PC-9 (cell line): ENCODE measurements at regions not wholly inside any gene's neighbourhood (a gene's known extent, or its start where the extent isn't known, plus 50 kb on each side); places are given as distances from the start of the nearest gene placed in this dataset.

Source experiments
- BruUV-seq: library from RNA; stranded (reverse); fragments of 400-500 nt; replicated peaks from 2 replicates; lab custom pipeline; 2021; lab: Mats Ljungman, UMichigan
- CTCF ChIA-PET: fragments of 300-600 bp; sonication (Branson Sonifier 250); formaldehyde crosslinking; loops from one replicate; lab custom pipeline; 2022; ENCODE audit warnings: antibody characterized with exemption; lab: Charles Lee
- POLR2A ChIA-PET: fragments of 300-600 bp; sonication (Branson Sonifier 250); formaldehyde crosslinking; loops from one replicate; lab custom pipeline; 2022; ENCODE audit warnings: antibody characterized with exemption; ENCODE audit not compliant: unreplicated experiment; lab: Charles Lee
- DNase-seq, 2 experiments: peaks; one replicate each; pipeline versions ENCODE4 v3.0.0 to v3.0.0-alpha.2; 2015 to 2022; ENCODE audit warnings: mixed read lengths in 1 of 2
- H2AFZ ChIP-seq: fragments of 200-600 bp; sonication (generic); 2 replicates; pipeline ENCODE4 v1.8.1; 2017; ENCODE audit warnings: antibody characterized with exemption
- H3F3A ChIP-seq: fragments of 200-600 bp; sonication (generic); 2 replicates; pipeline ENCODE4 v1.8.1; 2017; ENCODE audit warnings: antibody characterized with exemption, mild to moderate bottlenecking, low read depth; ENCODE audit not compliant: insufficient read depth
- H3K27ac ChIP-seq: fragments of 200-600 bp; sonication (generic); 2 replicates; pipeline ENCODE4 v1.6.1; 2016; ENCODE audit warnings: mixed run types
- H3K27me3 ChIP-seq: fragments of 200-600 bp; sonication (generic); 2 replicates; pipeline ENCODE4 v1.6.1; 2016; ENCODE audit warnings: low read depth, mixed run types; ENCODE audit not compliant: insufficient read depth
- H3K36me3 ChIP-seq: fragments of 200-600 bp; sonication (generic); 2 replicates; pipeline ENCODE4 v1.6.1; 2016; ENCODE audit warnings: low read depth, mixed run types
- H3K4me1 ChIP-seq: fragments of 200-600 bp; sonication (generic); replicated peaks from 2 replicates; pipeline ENCODE4 v1.6.1; 2016; ENCODE audit warnings: mixed run types; ENCODE audit not compliant: insufficient read depth
- H3K4me2 ChIP-seq: fragments of 200-600 bp; sonication (generic); 2 replicates; pipeline ENCODE4 v1.6.1; 2017; ENCODE audit warnings: mixed run types
- H3K4me3 ChIP-seq: fragments of 200-600 bp; sonication (generic); 2 replicates; pipeline ENCODE4 v1.6.1; 2016; ENCODE audit warnings: mixed run types
- H3K79me2 ChIP-seq: fragments of 200-600 bp; sonication (generic); 2 replicates; pipeline ENCODE4 v1.6.1; 2017; ENCODE audit warnings: low read depth, mixed run types
- H3K9me2 ChIP-seq: fragments of 200-600 bp; sonication (generic); 2 replicates; pipeline ENCODE4 v1.8.1; 2017; ENCODE audit warnings: mild to moderate bottlenecking; ENCODE audit not compliant: insufficient read depth
- H3K9me3 ChIP-seq: fragments of 200-600 bp; sonication (generic); 2 replicates; pipeline ENCODE4 v1.8.1; 2016; ENCODE audit warnings: low read depth; ENCODE audit not compliant: insufficient read depth
- H4K20me1 ChIP-seq: fragments of 200-600 bp; sonication (generic); 2 replicates; pipeline ENCODE4 v1.8.1; 2017; ENCODE audit not compliant: insufficient read depth
- CTCF ChIP-seq: fragments of 200-600 bp; sonication (generic); conservative IDR thresholded peaks from 2 replicates; pipeline ENCODE4 v1.6.1; 2017; ENCODE audit warnings: mixed run types, antibody characterized with exemption, mild to moderate bottlenecking, moderate library complexity
- EZH2 ChIP-seq: fragments of 200-600 bp; sonication (generic); IDR thresholded peaks from 2 replicates; pipeline ENCODE4 v1.8.0; 2017; ENCODE audit warnings: antibody characterized with exemption, low read depth
- intact Hi-C: fragments of 100-400 bp; cut with micrococcal nuclease; formaldehyde crosslinking; loops from one replicate; pipeline ENCODE4 v1.10.0; 2022; ENCODE audit not compliant: unreplicated experiment

- no peaks in the 10 kb centered on the region for H4K20me1 ChIP-seq
- no peaks in the 10 kb centered on the region for H3K9me2 ChIP-seq
- H3K27me3 ChIP-seq = no peaks in the 10 kb centered on the region
- H3F3A ChIP-seq = no peaks in the 10 kb centered on the region
- H3K4me2 ChIP-seq = no peak overlapping the region
- no TSS peak for BruUV-seq
- H3K27ac ChIP-seq = no peak overlapping the region
- no peak overlapping the region for H2AFZ ChIP-seq
- DNase-seq = no peak
- no peak for TF ChIP-seq CTCF
- TF ChIP-seq EZH2 = no peak
- intact Hi-C loops = no loop called here
- CTCF ChIA-PET = no interaction called here
- POLR2A ChIA-PET = no interaction called here
- H3K4me3 ChIP-seq = no peak overlapping the region
- no peaks in the 10 kb centered on the region for H3K36me3 ChIP-seq
- no peaks in the 10 kb centered on the region for H3K4me1 ChIP-seq
- no peaks in the 10 kb centered on the region for H3K79me2 ChIP-seq
- 0 out of 2 replicates have a peak, but pooled peaks cover 3% of the 10 kb centered on the region for H3K9me3 ChIP-seq
Measured at GRCh38 chr3:106212665-106213222, 343.9 kb upstream of the CBLB start.

- no peak overlapping the region for H3K27ac ChIP-seq
- no peaks in the 10 kb centered on the region for H3K4me1 ChIP-seq
- BruUV-seq = no TSS peak
- no peaks in the 10 kb centered on the region for H3K9me2 ChIP-seq
- TF ChIP-seq EZH2 (no peak), CTCF (no peak)
- ChIA-PET CTCF (no interaction called here), POLR2A (interaction anchor here (0.6 kb wide), 1 partner anchor 138 kb away, joined by 5 read pairs; no protein-coding TSS in a partner anchor)
- H3K79me2 ChIP-seq = no peaks in the 10 kb centered on the region
- no peak overlapping the region for H3K4me2 ChIP-seq
- H2AFZ ChIP-seq = no peak overlapping the region
- no peaks in the 10 kb centered on the region for H3K27me3 ChIP-seq
- intact Hi-C loops = no loop called here
- no peaks in the 10 kb centered on the region for H3F3A ChIP-seq
- H3K9me3 ChIP-seq = 0 out of 2 replicates have a peak, but pooled peaks cover 3% of the 10 kb centered on the region
- H3K36me3 ChIP-seq = no peaks in the 10 kb centered on the region
- no peaks in the 10 kb centered on the region for H4K20me1 ChIP-seq
- no peak for DNase-seq
- H3K4me3 ChIP-seq = no peak overlapping the region
Measured at GRCh38 chr3:106213954-106214353, 345.1 kb upstream of the CBLB start.

GRCh38 chr3:106214641-106215040 lies 345.8 kb upstream of the CBLB start:
- BruUV-seq = no TSS peak
- H3K4me3 ChIP-seq = no peak overlapping the region
- H3F3A ChIP-seq = no peaks in the 10 kb centered on the region
- no peaks in the 10 kb centered on the region for H3K36me3 ChIP-seq
- H3K9me3 ChIP-seq = 0 out of 2 replicates have a peak, but pooled peaks cover 3% of the 10 kb centered on the region
- TF ChIP-seq CTCF (no peak), EZH2 (no peak)
- no peak overlapping the region for H3K4me2 ChIP-seq
- no peaks in the 10 kb centered on the region for H4K20me1 ChIP-seq
- H3K4me1 ChIP-seq = no peaks in the 10 kb centered on the region
- H3K79me2 ChIP-seq = no peaks in the 10 kb centered on the region
- H3K27ac ChIP-seq = no peak overlapping the region
- intact Hi-C loops = no loop called here
- H3K9me2 ChIP-seq = no peaks in the 10 kb centered on the region
- ChIA-PET CTCF (no interaction called here), POLR2A (no interaction called here)
- no peak for DNase-seq
- no peak overlapping the region for H2AFZ ChIP-seq
- no peaks in the 10 kb centered on the region for H3K27me3 ChIP-seq
